ENCODE measurements at regions not wholly inside any gene's neighbourhood (a gene's known extent, or its start where the extent isn't known, plus 50 kb on each side); places are given as distances from the start of the nearest gene placed in this dataset.
"Not testable (repeated sequence)": the region's sequence is repeated elsewhere in the genome, so short reads cannot be mapped to it uniquely, and the experiment has no call there.

DNA sequence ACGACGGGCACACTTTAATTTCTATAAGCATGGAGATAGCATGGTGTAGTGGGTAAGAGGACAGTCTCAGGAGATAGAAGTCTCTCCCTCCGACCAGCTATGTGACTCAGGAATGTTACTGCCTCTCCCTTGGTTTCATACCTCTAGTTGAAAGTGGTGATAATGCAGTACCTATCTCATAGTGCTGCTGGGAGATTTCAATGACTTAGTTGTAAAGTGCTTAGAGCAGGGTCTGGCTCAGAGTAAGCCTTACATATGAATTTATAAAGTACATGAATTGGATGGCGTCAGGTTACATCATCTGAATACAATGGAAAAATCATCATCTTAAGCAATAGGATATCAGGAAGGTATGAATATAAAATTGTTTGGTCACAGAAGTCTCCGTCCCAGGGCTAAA is 952.8 kb upstream of the EDIL3 start:
- no peak for DNase-seq (ENCODE audit: low read depth)
- H3K4me3 ChIP-seq (ENCODE audit: low read depth, low read length) = no peak overlapping the region
- TF ChIP-seq, protein P1, sequence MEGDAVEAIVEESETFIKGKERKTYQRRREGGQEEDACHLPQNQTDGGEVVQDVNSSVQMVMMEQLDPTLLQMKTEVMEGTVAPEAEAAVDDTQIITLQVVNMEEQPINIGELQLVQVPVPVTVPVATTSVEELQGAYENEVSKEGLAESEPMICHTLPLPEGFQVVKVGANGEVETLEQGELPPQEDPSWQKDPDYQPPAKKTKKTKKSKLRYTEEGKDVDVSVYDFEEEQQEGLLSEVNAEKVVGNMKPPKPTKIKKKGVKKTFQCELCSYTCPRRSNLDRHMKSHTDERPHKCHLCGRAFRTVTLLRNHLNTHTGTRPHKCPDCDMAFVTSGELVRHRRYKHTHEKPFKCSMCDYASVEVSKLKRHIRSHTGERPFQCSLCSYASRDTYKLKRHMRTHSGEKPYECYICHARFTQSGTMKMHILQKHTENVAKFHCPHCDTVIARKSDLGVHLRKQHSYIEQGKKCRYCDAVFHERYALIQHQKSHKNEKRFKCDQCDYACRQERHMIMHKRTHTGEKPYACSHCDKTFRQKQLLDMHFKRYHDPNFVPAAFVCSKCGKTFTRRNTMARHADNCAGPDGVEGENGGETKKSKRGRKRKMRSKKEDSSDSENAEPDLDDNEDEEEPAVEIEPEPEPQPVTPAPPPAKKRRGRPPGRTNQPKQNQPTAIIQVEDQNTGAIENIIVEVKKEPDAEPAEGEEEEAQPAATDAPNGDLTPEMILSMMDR (IDR thresholded peaks at IDR 0.05; ENCODE audit: insufficient read depth, low read length) = no peak

GRCh38 chr5:85340790-85341189 is 956.1 kb upstream of the EDIL3 start:
- TF ChIP-seq, protein P1 (IDR thresholded peaks at IDR 0.05; ENCODE audit: insufficient read depth, low read length) = no peak
- no peak for DNase-seq (ENCODE audit: low read depth)
- H3K4me3 ChIP-seq (ENCODE audit: low read depth, low read length) = no peak overlapping the region

- H3K4me3 ChIP-seq (ENCODE audit: low read depth, low read length) = no peak overlapping the region
- no peak for DNase-seq (ENCODE audit: low read depth)
- TF ChIP-seq, protein P1 (IDR thresholded peaks at IDR 0.05; ENCODE audit: insufficient read depth, low read length) = no peak
These were observed 961.1 kb upstream of the EDIL3 start for GRCh38 chr5:85345818-85346217.

GRCh38 chr5:85357309-85357708 is 972.6 kb upstream of the EDIL3 start:
- TF ChIP-seq, protein P1 (IDR thresholded peaks at IDR 0.05; ENCODE audit: insufficient read depth, low read length) = no peak
- no peak for DNase-seq (ENCODE audit: low read depth)
- no peak overlapping the region for H3K4me3 ChIP-seq (ENCODE audit: low read depth, low read length)

DNA sequence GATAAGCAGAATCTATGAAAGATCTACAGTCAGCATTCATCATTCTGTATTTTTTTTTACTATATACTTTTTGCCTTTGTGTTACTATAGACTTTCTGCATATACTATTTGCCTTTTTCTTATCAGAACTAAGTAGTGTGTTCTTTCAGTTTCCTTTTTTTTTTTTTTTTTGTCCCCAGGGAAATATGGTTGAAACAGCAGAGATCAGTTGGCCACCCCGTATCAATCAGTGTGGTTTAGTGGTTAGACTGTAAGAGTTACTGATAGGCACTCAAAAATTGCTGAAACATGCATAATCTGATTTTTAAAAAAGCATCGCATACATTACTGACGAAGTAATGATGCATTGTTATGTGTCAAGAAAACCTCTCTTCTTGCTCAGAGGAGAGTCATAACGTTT is 990.8 kb upstream of the EDIL3 start:
- TF ChIP-seq, protein P1 (IDR thresholded peaks at IDR 0.05; ENCODE audit: insufficient read depth, low read length) = no peak
- no peak for DNase-seq (ENCODE audit: low read depth)

DNA sequence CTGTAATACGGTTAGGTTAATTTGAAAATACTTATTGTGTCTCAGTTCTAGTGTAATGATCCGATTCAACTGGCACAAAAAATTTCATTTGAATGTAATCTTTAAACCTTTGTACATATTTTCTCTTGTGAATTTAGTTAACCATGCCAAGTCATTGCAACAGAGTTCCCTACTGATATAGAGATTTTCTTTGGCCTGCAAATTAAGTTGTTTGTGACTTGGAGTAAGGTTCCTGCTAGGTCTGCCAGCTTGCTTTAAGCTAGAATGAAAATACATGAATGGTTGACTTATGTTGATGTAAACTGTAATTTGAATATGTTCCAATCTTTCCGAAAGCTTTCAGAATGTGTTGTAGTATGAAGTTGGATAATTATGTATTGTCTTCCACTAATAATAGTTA is 1004.1 kb upstream of the EDIL3 start:
- TF ChIP-seq, protein P1 (IDR thresholded peaks at IDR 0.05; ENCODE audit: insufficient read depth, low read length) = no peak
- DNase-seq (ENCODE audit: low read depth) = no peak
- H3K4me3 ChIP-seq (ENCODE audit: low read depth, low read length) = no peak overlapping the region

More for the DNA sequence above, 990.8 kb upstream of the EDIL3 start:
- H3K4me3 ChIP-seq (ENCODE audit: low read depth, low read length) = no peak overlapping the region

DNA sequence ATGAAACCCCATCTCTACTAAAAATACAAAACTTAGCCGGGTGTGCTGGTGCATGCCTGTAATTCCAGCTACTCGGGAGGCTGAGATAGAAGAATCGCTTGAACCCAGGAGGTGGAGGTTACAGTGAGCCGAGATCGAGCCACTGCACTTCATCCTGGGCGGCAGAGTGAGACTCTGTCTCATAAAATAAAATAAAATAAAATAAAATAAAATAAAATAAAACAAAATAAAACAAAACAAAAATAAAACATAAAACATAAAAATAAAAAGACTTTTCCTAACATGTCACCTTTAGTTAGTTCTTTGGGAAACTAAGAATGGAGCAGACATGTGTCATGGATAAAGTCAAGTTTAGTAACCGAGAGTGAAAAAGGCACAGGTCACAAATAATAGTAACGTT is 1007.6 kb upstream of the EDIL3 start:
- H3K4me3 ChIP-seq (ENCODE audit: low read depth, low read length) = not testable (repeated sequence)

More for the DNA sequence above, 1007.6 kb upstream of the EDIL3 start:
- not testable (repeated sequence) for DNase-seq (ENCODE audit: low read depth)
